Islet precursor cell (in vitro differentiated cells): ENCODE measurements at regions not wholly inside any gene's neighbourhood (a gene's known extent, or its start where the extent isn't known, plus 50 kb on each side); places are given as distances from the start of the nearest gene placed in this dataset.
"Not testable (repeated sequence)": the region's sequence is repeated elsewhere in the genome, so short reads cannot be mapped to it uniquely, and the experiment has no call there.

Experiments
- DNase-seq: peaks from one replicate; pipeline ENCODE4 v3.0.0-alpha.2; 2018

DNA sequence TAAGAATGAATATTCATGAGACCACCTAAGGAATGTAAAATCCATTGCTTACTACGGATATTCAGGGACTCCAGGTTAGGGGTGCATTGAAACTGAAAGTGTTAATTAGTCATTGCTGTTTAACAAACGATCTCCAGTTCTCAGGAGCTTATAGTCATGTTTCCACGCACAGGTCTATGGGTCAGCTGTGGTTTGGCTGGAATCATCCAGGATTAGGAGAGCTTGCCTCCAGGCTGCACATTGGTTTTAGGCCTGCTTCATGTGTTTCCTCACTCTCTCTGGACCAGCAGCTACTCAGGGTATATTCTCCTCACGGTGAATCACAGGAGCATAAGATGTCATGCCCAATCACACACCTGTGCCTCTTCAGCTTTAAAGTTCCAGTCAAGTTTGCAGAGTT is 98.9 kb downstream of the ATXN3L start:
- DNase-seq: peak; percentile 61

DNA sequence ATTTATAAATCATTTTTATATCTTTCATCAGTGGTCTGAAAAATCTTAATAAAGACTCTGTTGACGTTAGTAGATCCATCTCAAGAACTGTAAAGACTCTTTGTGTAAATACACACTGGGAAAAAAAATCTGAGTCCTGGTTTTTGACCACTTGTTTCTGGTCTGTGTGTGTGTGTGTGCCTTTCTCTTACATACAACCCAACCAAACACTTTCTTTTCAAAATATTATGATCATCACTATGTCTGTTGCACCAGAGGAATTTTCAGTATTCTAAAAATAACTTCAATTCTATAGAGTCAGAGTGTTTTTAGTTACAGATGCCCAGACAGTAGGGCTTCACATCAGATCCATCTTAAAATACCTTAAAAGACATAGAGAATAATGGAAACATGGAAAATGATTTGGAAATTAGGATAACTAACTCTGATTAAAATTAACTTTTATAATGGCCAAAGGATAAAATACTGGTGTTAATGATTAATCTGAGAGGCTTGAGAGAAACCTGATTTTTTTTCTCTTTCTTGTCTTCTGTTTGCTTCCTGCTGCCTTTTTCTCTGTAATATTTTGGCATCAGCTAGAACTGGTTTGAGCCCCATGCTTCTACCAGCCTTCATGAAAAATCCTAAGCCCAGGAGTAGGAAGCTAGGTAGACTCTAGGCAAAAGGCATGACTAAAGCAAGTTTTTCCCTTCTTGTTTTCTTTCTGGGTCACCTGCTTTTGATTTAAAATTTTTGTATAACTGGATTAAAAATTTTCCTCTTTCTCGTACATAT is 99.7 kb downstream of the ATXN3L start:
- DNase-seq: no peak

GRCh38 chrX:13218758-13219157 is 101.1 kb downstream of the ATXN3L start:
- no peak for DNase-seq

DNA sequence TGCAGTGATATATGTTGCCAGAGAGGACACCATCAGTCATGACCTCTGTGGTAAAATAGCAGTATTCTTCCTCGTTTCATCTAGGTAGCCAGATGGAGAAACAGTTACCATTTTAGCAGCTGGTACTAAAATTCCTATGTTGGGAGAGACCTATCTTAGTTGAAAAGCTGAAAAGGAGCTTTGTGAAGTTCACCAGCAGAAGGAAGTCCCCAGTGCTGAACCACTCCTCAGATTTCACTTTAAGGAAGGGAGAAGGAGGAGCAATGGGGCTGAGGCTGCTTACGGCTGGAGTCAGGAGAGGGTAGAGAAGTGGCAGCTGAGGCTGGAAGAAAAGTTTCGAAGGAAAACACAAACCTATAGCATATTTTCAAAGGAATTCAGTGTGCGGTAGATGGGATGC is 103.7 kb downstream of the ATXN3L start:
- no peak for DNase-seq

DNA sequence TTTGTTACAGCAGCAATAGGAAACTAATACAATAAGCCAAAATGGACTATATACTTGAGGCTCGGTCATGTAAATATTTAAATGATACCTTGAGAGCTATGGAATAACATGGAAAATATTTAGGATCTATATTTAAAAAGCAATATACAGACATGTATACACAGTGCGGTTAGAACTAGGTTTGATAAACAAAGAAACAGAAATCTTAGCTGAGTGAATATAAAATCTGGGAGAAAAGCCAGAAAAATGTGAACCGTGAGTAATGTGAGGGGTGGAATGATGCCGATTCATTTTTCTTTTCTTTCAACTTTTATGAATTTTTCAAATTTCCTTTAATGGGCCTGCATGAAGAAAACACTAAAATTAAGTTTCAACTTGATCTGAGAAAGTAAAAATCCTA is 104.1 kb downstream of the ATXN3L start:
- DNase-seq: no peak

GRCh38 chrX:13212191-13212651 is 107.6 kb downstream of the ATXN3L start:
- no peak for DNase-seq

DNA sequence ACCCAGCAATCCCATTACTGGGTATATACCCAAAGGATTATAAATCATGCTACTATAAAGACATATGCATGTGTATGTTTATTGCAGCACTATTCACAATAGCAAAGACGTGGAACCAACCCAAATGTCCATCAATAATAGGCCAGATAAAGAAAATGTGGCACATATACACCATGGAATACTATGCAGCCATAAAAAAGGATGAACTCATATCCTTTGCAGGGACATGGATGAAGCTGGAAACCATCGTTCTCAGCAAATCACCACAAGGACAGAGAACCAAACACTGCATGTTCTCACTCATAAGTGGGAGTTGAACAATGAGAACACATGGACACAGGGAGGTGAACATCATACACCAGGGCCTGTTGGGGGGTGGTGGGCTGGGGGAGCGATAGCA is 109.7 kb downstream of the ATXN3L start:
- DNase-seq: not testable (repeated sequence)

GRCh38 chrX:13209704-13210103 is 110.1 kb downstream of the ATXN3L start:
- DNase-seq: not testable (repeated sequence)

DNA sequence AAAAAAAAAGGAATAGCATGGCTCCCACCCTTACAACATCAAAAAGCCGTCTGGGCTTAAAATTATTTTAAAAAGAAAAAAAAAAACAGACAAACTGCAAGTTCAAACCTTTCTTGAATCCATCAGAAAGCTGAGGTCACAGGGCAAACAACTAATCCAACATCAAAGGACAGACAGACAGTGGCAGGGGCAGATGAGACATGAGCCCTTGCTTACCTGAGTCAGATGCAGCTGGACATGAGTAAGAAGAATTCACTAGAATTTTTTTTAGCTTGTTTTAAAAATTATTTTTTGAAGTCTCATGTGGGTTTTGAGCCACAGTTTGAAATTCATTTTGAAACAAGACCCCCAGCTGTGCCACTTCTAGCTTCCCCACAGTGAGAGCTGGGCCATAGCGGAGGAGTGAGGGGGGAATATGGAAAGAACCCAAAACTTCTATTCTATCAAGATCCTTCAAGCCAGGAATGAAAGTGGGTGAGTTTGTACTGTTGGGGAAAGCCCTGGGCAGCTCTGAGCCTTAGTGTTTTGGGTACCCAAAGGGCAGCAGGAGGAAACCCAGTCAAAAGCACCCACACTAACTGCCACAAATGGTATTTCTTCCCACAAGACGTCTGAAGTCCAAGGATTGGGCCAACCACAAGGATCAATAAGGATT is 111.4 kb downstream of the ATXN3L start:
- DNase-seq: no peak

- DNase-seq: no peak
These were observed 116.6 kb downstream of the ATXN3L start for GRCh38 chrX:13203271-13203670.

GRCh38 chrX:13201605-13202219 is 118.1 kb downstream of the ATXN3L start:
- DNase-seq: no peak

GRCh38 chrX:13200398-13200797 is 119.5 kb downstream of the ATXN3L start:
- DNase-seq: no peak

DNA sequence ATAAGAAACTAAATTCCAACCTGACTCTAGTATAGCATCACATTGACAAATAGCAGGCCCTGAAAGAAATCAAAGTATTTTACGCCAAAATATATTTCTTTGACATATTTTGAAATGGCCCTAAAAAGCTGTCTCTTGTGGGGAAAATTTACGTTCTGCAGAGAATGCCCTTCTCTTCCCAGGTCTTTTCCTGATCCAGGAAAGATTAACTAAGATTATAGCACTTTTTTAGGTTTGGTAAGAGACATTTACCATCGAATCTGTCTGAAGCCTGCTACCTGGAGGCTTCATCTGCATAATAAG is 121.1 kb downstream of the ATXN3L start:
- DNase-seq: no peak

DNA sequence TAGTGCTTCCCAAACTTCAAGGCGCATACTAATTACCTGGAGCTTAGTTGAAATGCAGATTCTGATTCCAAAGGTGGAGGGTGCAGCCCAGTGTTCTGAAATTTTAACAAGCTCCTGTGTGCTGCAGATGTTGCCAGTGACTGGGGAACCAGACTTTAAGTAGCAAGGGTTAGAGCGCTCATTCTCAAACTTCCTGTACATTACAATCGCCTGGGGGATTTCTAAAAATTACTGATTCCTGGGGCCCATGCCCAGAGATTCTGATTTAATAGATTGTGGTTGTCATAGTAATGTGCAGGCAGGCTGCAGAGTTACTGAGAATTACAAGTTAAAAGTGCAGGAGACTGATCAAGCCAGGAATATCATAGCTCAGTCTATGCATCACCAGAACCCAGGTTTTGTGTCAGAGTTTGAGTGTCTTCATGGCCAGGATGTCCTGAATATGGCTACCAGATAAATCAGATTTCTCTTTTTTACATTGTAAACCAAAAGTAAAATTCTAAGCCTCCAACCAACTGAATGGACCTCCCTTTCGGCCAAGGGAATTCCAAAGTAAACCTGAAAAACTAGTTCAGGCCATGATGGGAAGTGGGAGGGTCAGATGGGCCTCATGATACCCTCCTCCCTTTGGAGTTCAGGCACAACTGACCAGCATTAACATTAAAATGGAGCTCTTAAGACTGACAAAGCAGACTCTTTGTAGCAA is 121.6 kb downstream of the ATXN3L start:
- peak; percentile 74 for DNase-seq

DNA sequence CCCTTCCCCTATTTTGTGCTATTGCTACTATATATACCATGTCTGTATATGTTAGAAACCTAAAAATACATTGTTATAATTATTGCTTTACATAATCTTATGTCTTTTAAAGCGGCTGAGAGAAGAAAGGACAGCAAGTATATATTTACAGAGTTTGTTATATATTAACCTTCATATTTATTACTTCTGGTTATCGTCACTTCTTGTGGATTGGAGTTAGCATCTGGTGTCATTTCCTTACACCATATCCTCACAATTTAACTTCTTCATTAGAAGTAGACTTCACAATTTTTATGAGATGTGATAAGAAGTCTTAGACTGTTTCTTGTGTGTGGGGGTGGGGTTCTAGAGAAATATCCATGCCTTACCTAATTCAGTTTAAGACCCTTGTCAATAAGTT is 123.1 kb downstream of the ATXN3L start:
- no peak for DNase-seq

GRCh38 chrX:13195340-13195739 is 124.5 kb downstream of the ATXN3L start:
- no peak for DNase-seq

DNA sequence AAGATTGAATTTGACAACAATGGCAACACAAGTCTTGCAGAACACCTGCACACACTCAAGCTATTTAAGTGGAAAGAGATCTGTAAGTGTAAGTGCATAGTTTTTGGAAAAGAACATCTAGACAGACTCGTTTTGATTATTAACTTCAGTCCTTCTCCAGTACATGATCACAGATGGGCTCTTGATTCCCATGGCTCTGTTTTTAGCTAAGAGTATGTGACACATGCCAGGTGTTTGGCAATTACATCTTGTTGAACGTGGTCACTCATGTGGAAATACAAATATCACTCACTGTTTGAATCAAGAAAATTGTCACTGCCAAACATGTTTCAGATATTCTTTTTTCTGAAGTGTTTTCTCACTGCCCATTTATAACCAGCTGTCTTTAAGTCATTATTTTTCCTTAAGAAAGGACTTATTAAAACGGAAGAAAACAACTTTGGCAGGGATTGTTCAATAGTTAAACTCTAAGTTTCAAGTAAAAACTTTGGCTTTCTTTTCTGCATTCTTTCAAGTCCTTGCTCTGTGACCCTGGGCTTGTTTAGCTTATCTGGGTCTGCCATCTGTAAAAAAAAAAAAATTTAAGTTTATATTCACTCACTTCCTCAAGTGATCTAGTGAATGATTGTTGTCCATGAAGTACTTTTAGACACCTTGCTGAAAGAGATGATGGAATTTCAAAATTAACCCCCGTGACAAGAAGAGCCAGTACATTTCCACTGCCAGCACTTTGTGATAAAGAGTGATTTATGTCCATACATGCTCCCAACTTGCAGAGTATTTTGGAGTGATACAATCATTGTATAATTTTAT is 125.4 kb downstream of the ATXN3L start:
- no peak for DNase-seq

DNA sequence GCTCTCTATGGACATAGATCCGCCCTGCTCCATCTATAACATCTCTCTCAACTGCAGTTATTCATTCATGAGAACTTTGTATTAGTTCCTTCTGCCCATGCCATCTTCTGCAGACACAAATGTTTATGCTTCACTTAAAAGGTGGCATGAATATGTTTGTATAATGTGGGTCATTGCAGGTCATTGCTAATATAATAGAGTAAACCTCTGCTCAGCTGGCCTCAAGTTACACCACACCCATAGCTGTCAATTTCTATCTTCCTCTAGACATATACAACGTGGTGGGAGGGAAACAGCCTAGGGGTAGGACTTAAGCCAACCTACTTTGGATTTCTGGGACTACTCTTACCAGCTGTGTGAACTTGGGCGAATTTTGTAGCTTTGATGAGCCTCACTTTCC is 129.8 kb downstream of the ATXN3L start:
- no peak for DNase-seq

- no peak for DNase-seq
These were observed 130.5 kb downstream of the ATXN3L start for GRCh38 chrX:13189380-13189779.

- no peak for DNase-seq
These were observed 131.0 kb downstream of the ATXN3L start for GRCh38 chrX:13188731-13189309.

DNA sequence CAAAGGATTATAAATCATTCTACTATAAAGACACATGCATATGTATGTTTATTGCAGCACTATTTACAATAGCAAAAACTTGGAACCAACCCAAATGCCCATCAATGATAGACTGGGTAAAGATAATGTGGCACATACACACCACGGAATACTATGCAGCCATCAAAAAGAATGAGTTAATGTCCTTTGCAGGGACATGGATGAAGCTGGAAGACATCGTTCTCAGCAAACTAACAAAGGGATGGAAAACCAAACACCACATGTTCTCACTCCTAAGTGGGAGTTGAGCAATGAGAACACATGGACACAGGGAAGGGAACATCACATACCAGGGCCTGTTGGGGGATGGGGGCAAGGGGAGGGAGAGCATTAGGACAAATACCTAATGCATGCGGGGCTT is 133.2 kb downstream of the ATXN3L start:
- DNase-seq: not testable (repeated sequence)

DNA sequence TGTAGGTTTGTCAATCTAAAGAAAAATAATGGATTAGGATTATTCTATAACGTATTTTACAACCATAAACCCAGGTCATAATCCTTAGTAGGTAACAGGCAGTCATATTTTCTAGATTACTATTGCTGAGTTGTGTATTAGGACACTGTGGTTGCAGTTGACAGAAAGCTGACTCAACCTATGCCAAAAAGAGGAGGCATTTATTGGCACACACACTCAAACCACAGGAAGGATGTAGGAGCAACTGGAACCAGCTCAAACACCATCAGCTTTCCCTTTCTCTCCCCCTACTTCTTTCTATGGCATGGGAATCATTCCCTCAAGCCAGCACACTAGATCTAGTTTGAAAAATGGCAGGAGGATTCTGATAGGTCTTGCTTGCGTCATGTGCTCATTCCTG is 136.4 kb upstream of the FAM9C start:
- DNase-seq: no peak
